MV-4-11 (cell line): ENCODE measurements at regions not wholly inside any gene's neighbourhood (a gene's known extent, or its start where the extent isn't known, plus 50 kb on each side); places are given as distances from the start of the nearest gene placed in this dataset.
"Not testable (repeated sequence)": the region's sequence is repeated elsewhere in the genome, so short reads cannot be mapped to it uniquely, and the experiment has no call there.

Source experiments
- DNase-seq: peaks from one replicate; lab custom pipeline; 2025; lab: John Stamatoyannopoulos, UW

DNA sequence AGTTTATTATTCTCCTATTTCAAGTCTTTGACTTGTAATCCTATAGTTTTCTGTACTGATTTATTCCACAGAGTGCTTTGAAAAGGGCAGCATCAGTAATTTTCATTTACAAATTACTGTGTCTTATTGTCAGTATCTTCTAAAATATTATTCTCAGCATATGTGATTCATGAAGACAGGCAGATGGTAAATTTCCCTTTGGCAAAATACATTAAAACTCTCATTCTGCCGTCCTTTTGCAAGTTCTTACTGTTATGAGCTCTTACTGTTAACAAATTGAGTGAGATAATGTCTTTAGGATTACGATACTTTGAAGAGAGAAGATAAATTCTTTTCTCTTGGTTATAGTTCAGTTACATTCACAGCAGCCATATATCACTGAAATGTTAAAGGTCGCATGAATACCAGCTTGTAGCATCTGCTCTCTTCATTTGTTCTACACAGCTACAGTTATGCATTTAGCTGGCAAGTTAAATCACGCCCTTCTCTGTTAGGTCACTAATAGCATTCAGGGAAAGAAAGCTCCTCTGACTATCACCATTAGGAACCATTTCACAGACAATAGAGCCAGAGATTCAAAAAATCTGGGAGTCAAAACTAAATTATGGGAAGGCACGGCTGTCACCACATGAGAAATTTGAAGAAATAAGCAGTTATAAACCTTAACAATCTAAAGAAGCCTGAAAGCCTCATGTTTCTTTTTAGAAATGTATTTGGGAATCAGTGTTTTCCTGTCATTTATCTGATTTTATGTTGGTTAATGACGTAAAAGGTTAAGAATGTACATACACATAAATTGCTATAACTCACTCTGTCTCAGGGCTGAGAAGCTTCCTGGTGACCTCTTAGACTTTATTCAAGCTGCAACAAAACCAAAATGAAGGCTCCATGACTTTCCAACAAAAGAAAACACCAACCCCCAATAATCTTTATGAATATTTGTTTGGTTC, 109.6 kb upstream of the SP4 start:
- DNase-seq, result no peak

DNA sequence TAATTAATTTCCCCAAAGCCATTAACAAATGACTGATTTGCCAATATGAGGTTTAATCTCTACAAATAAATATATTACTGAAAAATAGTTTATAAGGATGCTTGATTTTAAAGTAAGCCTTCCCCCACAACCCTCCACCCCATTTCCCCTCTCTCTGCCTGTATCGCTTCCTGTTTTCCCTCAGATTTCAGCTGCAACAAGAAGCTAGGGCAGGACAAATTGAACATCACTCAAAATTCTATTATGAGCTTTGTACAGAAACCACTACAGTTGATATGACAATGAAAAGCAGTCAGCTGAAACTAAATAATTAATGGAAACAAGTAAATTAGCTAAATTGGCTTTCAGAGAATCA, 109.0 kb upstream of the SP4 start:
- peak; percentile 26 for DNase-seq

DNA sequence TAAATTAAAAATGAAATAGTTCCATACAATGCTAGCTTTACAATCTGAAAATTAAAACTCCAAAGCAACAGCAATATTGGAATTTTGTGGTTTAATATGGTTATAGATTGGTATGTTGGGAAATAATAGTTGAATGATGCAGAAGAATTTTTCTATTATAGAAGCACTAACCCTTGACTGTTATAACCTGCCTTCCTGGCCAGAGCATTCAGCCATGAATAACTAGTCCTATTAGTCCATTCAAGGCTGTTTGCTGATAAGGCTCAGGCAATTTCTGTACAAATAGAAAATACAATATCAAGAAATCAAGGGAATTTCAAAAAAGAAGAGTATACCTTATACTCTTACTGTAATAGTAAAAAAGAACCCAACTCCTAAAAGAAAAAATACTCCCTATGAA, 101.6 kb upstream of the SP4 start:
- DNase-seq, result no peak

DNA sequence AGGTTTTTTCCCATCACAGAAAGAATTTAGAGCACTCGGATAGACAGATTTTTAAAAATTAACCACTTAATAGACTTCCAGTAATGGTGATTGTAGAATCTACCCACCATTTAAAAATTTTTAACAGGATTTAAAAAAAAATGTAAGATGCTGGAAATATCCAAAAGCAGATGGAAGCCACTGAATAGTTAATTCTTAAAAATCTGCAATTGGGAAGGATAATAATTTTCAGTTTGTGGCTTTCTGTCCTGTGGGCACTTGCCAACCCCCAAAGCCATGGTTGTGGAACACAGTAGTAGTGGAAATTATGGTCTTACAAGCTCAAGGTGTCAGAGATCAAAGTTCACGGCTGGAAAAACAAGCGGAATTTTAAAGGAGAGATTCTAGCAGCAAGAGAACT, 101.0 kb upstream of the SP4 start:
- no peak for DNase-seq

DNA sequence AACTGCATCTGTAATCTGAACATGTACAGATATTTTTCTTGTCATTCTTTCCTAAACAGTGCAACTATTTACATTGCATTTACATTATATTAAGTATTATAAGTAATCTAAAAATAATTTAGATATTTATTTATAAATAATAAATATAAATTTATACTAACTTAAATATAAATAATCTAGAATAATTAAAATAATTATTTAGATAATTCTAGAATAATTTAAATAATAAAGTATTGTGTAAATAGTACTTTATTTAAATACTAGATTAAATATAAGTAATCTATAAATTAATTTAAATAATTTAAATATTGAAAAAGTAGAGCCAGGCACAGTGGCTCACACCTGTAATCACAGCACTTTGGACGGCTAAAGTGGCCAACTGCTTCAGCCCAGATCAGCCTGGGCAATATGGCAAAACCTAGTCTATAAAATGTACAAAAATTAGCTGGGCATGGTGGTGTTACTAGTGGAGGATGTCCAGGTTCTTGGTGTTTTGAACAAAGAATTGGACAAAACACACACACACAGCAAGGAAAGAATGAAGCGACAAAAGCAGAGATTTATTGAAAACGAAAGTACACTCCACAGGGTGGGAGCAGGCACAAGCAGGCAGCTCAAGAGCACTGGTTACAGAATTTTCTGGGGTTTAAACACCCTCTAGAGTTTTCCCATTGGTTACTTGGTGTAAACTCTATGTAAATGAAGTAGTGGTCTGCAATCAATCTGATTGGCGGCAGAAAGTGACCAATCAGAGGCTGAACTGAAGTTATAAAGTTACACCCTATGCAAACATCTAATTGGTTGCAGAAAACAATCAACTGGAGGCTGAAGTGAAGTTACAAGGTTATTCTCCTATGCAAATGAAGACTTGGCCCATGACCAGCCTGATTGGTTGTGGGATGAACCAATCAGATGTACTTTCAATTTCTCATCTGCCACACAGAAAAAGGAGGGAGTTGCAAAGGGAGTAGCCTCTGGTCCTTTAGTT, 100.2 kb upstream of the SP4 start:
- no peak for DNase-seq

DNA sequence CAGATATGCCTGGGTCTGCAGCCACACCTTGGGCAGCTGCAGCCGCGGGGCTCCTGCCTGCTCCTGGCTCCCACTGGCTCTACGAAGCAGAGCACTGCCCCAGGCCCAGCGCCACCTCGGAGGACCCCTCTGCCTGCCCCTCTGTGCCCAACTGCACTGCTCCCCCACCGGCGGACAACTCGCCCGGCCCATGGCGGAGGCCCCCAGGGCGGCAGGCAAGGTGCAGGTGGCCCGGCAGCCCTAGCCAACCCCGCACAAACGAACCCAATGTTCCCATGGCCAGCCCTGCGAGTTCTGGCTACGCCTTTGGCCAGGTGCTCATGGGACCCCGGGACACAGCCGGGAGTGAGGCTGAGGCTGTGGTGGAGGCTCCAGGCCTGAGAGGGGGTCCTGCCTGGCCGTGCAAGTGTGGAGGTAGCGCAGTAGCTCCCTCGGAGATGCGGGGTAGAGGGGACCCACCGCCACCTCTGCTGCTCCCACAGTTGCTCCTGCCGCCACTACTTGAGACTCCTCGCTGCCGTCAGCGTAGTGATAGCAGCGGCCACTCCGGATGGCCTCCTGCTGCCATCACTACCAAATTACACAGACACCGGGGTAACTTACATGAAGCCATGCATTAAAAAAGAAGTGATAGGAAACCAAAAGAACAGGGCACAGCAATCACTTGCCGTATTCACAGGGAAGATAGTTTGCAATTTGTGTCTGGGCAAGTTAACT, 97.3 kb upstream of the SP4 start:
- no peak for DNase-seq

DNA sequence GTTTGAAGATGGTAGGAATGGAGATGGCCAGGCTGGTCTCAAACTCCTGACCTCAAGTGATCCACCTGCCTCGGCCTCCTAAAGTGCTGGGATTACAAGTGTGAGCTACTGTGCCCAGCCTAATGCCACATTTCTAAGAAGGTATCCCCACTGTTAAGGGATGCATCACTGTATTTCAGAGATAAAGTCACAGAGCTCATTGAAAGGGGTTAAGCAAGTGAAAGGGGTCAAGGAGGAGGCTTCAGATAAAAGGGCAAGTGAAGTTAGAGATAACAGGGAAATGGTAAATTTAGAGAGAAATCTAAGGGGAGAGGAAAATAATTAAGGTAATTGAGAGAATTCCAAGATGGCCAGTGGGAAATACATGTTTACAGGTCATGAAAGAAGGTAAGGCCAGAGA, 93.0 kb upstream of the SP4 start:
- DNase-seq, result no peak

DNA sequence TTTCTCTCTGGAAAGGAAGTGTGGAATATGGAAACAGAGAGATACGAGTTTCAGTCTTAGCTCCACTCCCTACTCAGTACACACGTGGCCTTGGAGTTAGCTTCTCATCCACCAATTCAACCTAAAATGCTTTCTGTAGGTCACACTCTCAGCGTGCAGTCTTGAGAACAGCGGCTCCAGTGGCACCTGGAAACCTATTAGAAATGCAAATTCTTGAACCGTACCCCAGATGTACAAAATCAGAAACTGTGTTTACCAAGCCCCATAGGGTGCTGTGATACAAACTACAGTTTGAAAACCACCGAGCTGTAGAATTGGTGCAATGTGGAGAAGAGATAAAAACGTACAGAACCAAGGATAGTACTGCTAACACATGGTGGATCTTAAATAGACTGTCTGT, 91.1 kb upstream of the SP4 start:
- no peak for DNase-seq

DNA sequence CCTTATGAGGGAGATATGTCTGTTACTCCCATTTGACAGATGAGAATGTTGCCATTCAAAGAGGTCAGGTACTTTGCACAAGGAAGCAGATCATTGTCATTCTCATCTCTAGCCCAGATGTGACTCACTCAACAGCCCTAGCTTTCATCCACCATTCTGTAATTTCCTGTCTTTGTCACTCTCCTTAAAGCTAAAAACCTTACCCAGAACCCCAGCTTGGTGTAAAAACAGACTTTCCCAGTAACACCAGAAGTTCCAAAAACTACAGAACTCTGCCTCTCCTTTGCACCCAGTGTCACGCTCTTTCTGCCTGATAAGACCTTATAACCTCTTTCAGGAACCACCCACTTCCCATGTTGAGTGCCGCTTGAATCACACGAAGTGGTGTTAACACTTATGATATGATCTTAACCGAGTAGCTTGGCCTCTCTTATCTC, 89.1 kb upstream of the SP4 start:
- peak; percentile 69 for DNase-seq

DNA sequence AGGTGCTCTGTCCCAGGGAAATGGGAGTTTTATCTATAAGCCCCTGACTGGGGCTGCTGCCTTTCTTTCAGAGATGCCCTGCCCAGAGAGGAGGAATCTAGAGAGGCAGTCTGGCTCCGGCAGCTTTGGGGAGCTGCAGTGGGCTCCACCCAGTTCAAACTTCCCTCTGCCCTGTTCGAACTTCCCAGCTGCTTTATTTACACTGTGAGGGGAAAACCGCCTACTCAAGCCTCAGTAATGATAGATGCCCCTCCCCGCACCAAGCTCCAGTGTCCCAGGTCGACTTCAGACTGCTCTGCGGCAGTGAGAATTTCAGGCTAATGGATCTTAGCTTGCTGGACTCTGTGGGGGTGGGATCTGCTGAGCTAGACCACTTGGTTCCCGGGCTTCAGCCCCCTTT, 83.0 kb upstream of the SP4 start:
- not testable (repeated sequence) for DNase-seq

DNA sequence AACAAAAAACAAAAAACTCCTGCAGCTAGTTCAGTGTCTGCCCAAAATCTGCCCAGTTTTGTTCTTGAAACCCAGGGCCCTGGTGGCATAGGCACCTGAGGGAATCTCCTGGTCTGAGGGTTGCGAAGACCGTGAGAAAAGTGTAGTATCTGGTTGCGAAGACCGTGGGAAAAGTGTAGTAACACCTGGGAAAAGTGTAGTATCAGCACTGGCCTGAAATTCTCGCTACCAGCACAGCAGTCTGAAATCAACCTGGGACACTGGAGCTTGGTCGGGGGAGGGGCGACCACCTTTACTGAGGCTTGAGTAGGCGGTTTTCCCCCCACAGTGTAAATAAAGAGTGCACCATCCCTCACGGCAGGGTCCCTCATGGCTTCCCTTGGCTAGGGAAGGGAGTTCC, 82.5 kb upstream of the SP4 start:
- DNase-seq, result no peak

DNA sequence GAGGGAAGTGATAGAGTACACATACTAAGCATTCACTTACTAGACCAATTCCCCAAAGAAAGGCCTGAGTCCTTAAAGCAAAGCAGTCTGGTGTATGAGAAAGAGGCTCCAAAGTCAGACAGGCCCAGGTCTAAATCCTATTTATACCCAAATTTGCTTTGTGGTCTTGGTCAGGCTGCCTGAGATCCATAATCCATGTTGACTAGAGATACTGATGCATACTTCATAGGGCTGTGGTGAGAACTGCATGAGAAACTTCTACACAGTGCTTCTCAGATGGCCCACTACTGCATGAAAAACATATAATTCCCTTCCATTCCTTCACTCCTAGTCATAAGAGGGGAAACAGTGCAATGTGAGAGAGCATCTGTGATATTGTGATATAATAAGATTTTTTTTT, 81.6 kb upstream of the SP4 start:
- DNase-seq, result no peak

DNA sequence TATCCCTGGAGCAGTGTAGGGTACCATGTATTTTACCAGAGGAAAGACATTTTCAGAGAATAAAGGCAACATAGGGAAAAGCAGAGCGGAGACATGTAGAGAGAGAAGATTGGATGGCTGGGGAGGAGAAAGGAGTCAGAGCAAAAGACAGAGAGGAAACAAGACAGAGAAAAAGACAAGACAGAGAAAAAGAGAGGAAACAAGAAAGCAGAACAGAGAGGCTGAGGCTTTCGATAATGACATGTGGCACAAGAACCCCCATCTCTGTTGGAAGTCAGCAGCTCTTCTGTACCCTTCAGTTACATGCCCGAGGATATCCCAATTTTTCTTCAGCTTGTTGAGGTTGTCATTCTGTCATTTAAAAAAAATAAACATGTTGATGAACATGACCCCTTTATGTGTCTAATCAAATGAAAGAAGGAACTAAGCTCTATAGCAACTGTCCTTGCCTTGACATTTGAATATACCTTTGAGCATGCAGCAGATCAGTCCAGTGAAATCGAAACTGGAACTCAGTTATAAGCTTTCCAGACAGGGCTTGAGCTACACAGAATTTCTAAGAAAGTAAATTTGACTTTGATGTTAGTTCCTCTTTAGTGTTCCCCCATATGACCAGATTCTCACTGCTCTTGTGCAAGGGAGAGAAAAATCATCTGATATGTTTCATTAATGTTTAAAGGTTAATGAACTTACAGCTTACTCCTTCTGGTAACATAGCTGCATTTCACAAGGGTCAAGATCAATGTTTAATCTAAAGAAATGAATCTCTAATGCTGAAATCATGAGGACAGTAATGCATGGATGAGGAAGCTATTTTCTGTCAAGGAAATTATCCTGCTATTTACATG, 75.1 kb upstream of the SP4 start:
- peak; percentile 98 for DNase-seq

DNA sequence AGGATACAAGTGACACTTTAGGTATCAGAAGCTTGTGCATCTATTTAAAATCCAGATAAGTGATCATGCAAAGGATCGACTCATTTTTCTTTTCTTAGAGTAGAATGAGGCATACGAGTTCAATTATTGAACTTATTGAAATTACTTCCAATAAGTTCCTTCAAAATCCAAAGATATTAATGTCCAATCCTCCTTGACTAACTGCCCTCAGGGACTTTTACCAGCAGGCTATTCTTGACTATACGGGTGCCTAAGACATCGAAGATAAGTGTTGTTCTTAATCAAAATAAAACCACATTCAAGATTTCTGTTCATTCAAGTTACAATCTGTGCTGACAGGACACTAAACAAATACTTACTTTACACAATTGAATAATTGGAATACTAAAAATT, 74.5 kb upstream of the SP4 start:
- DNase-seq, result no peak

DNA sequence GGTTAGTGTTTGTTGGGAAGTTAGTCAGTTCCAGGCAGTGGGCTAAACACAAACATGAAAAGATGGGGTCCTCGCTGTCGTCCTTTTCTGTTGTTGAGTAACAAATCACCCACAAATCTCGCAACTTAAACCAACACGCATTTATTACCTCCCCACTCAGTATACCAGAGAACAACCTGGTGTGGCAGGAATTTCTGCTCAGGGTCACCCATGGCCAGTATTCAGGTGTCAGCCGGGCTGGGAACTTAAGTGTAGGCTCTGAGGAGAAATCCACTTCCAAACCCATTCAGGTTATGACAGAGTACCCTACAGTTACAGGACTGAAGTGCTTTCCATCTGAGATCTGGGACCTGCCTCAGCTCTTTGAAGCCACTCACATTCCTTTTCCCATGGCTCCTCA, 73.6 kb upstream of the SP4 start:
- DNase-seq, result no peak

DNA sequence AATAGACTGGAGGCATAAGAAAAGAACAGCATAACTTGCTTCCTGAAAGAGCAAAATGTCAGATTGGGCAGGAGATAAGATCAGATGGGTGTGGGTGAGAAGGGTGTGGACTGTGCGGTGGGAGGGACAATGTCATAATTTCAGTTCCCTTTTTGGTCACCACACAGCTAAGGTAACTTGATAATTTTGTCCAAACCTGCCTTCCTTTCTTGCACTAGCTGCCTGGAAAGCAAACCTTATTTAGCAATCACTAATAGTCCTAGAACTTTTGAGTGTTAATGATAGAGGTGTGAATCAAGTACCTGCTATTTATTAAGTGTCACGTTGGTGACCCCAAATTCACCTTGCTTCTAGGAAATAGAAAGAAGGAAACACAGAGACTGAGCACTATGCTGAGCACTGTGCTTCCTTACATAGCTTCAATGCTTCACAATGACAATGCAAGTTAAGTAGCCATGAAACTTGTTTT, 72.4 kb upstream of the SP4 start:
- peak; percentile 90 for DNase-seq

DNA sequence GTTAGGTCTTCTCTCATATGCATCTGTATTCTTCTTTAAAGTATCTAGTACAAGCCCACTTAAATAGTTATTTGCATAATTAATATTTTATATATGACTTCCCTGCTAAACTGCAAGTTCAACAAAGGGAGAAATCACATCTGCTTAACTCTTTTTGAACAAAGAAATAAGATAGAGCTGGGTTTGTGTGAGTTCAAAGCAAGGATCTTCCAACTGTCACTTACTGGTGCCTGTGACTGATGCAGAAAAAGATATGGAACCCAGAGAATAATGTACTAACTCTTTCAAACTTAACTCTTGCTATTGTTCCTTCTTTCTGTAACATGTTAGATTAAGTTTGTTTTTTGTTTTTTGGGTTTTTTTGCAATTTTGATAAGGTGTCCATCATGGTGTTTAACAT, 71.3 kb upstream of the SP4 start:
- no peak for DNase-seq

DNA sequence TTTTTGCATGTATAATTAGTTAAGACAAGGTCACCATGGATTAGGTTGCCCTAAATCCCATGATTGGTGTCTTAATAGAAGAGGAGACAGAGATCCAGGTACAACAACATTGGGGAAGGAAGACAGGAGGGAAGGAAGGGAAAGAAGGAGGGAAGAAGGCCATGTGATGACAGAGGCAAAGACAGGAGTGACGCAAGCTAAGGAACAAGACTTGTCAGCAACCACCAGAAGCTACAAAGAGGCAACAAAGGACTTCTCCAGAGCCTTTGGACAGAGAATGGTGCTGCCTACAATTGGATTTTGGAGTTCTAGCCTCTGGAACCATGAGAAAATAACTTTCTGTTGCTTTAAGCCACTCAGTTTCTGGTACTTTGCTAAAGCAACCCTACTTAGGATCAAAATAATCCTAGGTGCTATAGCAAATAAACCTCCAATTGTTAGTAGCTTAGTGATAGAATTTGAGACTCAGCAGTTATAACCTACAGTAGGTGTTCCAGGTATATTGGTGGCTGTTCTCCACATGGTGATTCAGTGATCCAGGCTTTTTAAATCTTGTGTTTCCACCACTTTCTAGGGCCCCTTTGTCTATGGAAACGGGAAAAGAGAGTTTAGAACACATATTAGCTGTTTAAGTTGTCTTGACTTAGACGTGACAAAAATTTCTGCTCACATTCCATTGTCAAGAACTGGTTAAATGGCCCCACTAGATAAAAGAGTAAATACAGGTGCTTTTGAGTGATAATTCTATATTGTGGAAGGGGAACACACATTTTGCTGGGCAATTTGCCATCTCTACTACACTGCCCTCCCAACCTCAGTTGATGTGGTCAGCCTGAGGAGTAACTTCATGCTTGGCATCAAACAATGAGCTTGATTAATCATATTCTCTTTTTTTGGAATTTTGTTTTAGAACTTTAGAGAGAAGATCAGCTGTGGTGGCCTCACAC, 70.5 kb upstream of the SP4 start:
- peak; percentile 35 for DNase-seq

DNA sequence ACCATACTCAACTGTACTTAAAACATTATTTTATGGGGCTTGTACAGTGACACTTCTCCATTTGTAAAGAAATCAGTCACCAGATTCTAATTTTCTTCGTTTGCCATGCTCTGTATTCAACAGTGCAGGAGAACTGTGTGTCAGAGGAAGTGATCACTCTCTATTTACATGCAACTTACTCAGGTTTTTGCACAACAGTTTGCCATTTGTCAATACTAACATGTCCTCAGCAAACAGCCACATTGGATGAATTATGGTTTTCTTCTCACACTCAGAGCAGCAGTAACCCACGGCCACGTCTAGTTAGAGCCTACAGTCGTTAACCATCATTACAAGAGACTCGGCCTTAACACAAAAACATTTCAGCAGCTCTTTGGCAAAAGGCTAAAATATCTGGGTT, 69.2 kb upstream of the SP4 start:
- DNase-seq, result peak; percentile 85

DNA sequence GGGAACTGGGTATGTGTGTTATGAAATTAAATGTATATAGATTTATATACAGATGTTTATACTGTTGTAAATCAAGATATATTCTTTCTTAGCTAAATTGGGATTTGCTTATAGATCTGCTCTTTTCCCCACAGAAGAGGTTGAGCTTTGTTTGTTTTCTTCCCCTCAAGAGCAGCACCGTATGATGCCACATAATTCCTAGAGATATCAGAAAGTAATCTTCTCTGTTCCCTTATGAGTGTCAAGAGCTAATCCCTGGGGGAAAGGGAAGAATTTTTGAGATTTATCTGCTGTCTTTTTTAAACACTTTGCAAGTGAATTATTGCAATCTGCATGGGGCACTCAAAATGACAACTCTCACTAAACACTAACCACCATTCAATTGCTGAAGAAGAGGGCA, 68.7 kb upstream of the SP4 start:
- no peak for DNase-seq
